Ureter (tissue), 1 donor: ENCODE measurements at regions not wholly inside any gene's neighbourhood (a gene's known extent, or its start where the extent isn't known, plus 50 kb on each side); places are given as distances from the start of the nearest gene placed in this dataset.

ENCODE experiments used
- DNase-seq: peaks from one replicate; pipeline ENCODE4 v3.0.0-alpha.2; 2020; ENCODE audit warnings: low spot score
- donor health status: DM: yes; HTN: yes; CAD: no.

- no peak for DNase-seq
Measured at GRCh38 chr4:180380733-180381132, 1862.5 kb upstream of the TENM3 start.

GRCh38 chr4:180391613-180392012, 1851.6 kb upstream of the TENM3 start:
- no peak for DNase-seq

- DNase-seq: no peak
Measured at GRCh38 chr4:180394312-180394711, 1848.9 kb upstream of the TENM3 start.

- no peak for DNase-seq
Measured at GRCh38 chr4:180394730-180395129, 1848.5 kb upstream of the TENM3 start.

DNA sequence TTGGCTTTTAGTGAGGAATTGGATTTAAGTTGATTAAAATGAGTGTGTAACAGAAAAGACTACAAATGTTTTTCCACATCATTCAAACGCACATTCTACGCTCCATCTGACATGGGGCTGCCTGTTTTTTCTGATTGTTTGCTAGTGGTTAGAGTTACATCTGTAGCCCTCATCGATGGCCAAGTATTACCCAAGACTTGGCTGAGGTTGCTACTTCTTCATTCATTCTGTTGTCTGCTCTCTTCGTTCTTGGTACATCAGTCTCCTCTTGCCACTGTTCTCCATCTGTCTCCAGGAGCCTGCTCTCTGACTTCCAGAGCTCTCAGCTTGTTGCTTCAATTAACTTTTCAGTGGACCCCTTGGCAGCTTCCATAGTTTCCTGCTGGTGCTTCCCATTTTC, 1844.6 kb upstream of the TENM3 start:
- DNase-seq: no peak

GRCh38 chr4:180407275-180407885, 1835.8 kb upstream of the TENM3 start:
- no peak for DNase-seq

- DNase-seq: no peak
Measured at GRCh38 chr4:180418819-180419531, 1824.2 kb upstream of the TENM3 start.

GRCh38 chr4:180422989-180423711, 1820.1 kb upstream of the TENM3 start:
- no peak for DNase-seq

DNA sequence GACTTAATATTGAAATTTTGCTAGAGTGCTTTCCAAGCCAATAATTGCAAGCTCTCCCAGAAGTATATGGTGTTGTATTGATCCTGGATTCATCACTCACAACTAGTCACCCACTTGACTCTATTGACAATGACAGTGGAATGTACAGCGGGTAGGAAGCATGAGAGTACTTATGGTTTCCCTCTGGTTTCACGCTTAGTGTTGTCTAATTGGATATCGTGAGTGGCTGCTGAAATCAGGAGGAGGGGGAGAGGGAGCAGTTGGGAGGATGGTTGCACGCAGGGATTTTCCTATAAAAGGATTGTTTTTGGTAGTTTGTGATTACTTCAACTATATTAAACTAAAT, 1819.5 kb upstream of the TENM3 start:
- DNase-seq: no peak

DNA sequence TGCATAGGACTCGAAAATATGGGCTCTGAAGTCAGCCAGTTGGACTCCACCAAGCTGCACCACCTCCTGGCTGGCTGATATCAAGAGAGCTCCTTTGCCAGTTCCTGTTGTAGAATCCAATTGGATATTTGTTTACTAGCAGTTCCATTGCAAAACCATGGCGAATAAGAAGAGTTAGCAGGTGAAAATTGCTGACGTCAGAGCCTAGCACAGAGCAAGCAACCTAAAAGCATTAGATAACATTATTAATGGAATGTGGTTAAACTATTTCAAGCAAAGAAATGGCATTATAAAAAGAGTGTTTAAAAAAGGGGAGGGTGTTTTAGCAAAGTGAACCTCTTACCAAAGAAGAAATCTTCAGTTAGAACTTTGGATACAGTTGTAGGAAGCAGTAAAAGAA, 1816.3 kb upstream of the TENM3 start:
- DNase-seq: no peak

GRCh38 chr4:180430283-180430682, 1812.9 kb upstream of the TENM3 start:
- no peak for DNase-seq

DNA sequence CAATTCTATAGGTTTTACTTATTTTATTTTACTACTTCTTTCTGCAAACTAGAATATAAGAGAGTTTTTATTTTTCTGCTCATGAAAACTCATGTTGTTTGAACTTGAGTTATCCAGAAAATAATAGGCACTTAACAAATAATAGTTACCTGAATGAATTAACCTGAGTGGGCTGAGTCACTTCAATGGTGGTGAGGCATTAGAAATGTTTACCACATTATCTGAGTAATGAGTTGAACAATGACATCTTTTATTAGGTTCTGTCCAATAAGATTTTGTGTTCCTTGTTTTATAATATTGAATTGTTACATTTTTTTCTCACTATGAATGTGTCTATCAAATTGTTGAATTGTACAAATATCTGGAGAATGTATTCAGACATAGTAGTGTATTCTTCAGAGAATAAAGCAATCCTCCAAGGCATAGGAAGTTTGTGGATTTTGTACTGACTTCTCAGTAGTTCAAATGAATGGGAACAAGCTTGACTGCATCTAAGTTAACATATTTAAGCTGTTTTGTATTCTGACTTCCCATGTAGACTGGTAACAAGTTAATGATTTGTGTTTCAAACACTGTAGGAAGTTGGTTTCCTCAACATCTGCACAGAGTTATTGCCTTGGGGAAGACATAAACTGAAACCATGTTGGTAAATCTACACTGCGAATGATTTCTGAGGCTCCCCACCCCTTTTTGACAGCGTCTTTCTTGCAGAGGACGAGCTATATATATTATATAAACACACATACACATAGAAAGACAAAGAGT, 1808.9 kb upstream of the TENM3 start:
- DNase-seq: no peak

DNA sequence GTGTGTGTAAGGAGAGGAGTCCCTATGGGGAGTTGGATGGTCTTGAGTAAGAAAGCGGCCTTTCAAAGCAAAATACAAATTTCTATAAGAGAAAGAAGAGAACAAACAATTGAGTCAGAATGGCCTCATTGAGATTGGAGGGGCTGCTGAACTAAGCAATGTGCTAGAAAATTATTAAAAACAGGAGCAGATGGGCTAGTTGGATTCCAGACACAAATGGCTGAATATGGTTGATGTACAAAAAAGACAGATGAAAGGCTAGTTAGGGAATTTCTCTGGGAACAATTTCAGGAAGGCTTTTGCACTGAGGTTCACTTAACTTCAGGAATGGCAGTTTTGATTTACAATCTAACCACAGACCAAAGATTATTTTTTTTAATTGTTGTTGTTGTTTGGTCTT, 1806.8 kb upstream of the TENM3 start:
- no peak for DNase-seq

DNA sequence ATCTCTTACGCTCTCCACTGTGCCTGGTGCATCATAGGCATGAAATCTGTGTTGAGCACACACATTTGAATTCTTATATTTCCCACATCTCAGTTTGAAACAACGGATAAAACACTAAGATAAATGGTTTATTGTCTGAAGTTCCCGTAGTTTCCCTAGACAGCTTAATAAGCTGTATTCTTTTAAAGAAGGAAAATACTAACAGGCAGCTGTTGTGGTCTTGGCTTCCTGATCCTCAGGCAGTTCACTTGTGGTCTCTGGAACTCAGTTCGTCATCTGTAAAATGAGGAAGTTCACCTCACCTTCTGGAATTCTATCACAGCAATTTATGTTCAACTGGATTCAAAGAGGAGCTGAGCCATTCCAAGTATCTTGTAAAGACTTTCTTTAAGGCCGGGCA, 1805.6 kb upstream of the TENM3 start:
- no peak for DNase-seq

- DNase-seq: no peak
Measured at GRCh38 chr4:180448306-180448705, 1794.9 kb upstream of the TENM3 start.

DNA sequence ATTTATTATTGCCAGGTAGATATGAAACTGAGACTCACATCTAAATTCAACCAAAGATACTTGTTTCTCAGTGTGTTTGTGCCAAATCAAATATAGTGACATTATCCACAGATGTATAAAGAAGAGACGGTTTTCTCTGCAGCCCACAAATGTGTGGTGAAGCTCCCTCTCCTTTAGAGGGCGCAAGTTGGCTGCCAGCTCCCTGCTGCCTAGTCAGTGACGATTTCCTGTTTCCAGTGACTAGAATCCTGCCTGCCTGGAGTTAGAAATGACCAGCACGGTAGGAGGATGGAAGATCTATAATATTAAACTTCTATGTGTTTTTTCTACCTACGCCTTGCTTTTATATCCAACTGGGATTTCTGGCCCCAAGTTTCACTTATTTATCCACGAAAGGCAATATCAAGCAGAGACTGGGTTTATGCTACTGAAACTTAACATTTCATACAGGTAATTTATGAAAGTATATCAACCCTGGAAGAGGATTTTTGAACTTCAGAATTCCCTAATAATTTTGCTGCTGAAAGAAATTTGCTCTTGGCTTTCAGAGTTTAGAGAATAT, 1793.7 kb upstream of the TENM3 start:
- DNase-seq: no peak

DNA sequence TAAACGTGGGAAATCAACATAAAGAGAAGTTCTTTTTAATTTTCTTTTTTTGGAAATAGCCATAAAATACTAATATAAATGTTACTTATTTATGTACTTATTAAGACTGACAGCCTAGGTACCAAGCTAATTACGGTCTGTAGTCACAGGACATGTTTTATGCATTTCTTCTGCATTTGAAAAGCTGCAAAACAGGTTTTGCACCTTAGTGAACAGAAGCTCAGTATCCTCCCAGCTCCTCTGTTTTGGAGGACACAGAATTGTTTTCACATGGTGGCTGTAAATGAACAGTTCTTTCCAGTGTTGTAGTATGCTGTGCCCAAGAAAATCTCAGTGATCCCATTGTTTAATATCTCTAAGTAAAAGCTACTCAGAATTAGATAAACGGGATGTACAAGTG, 1788.0 kb upstream of the TENM3 start:
- no peak for DNase-seq

- DNase-seq: no peak
Measured at GRCh38 chr4:180456928-180457327, 1786.3 kb upstream of the TENM3 start.

DNA sequence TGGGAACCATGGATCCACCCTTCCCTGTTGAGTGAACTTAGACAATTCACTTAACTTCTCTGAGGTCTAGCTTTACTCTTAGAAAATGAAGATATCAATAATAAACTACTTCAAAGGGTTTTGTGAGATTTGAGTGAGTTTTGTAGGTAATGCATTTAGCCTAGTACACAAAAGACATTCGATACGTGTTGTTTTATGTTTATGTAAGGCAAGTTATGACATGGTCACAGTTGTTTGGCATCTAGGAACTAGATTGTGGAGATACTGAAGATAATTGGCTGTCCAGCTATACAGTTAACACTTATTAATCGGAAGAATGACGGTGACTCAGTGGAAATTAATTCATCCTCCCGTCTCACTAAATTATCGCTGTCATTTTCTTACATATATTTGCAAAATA, 1781.1 kb upstream of the TENM3 start:
- DNase-seq: no peak

- no peak for DNase-seq
Measured at GRCh38 chr4:180465364-180465763, 1777.8 kb upstream of the TENM3 start.

GRCh38 chr4:180483036-180483435, 1760.2 kb upstream of the TENM3 start:
- DNase-seq: no peak

- DNase-seq: no peak
Measured at GRCh38 chr4:180485407-180485806, 1757.8 kb upstream of the TENM3 start.
